ENCODE measurements at regions not wholly inside any gene's neighbourhood (a gene's known extent, or its start where the extent isn't known, plus 50 kb on each side); places are given as distances from the start of the nearest gene placed in this dataset.

GRCh38 chr11:91788764-91789163 lies 435.9 kb upstream of the FAT3 start (continued):
- TF ChIP-seq CTCF (IDR thresholded peaks at IDR 0.05), result no peak
- no peak for TF ChIP-seq E2F4 (CRISPR knock-in tag; IDR thresholded peaks at IDR 0.05; ENCODE audit: borderline replicate concordance, low read depth)
- TF ChIP-seq KAT7 (CRISPR knock-in tag; IDR thresholded peaks at IDR 0.05; ENCODE audit: borderline replicate concordance), result no peak
- no peak for TF ChIP-seq ZNF281 (CRISPR knock-in tag; IDR thresholded peaks at IDR 0.05)
- TF ChIP-seq NFYB (CRISPR knock-in tag; conservative IDR thresholded peaks at IDR 0.05; ENCODE audit: low read depth), result no peak
- no peak for TF ChIP-seq MYBL2 (CRISPR knock-in tag; IDR thresholded peaks at IDR 0.05)
- TF ChIP-seq NR3C1 (CRISPR knock-in tag; conservative IDR thresholded peaks at IDR 0.05; ENCODE audit: low read depth), result no peak
- no peak for TF ChIP-seq ZNF396 (CRISPR knock-in tag; IDR thresholded peaks at IDR 0.05; ENCODE audit: borderline replicate concordance)
- TF ChIP-seq TEAD4 (CRISPR knock-in tag; IDR thresholded peaks at IDR 0.05), result no peak
- TF ChIP-seq ZSCAN18 (CRISPR knock-in tag; IDR thresholded peaks at IDR 0.05), result no peak
- TF ChIP-seq RORB (CRISPR knock-in tag; IDR thresholded peaks at IDR 0.05), result no peak
- no peak for TF ChIP-seq CBFB (CRISPR knock-in tag; IDR thresholded peaks at IDR 0.05; ENCODE audit: low read depth)
- no peak for TF ChIP-seq ZNF138 (CRISPR knock-in tag; conservative IDR thresholded peaks at IDR 0.05)

GRCh38 chr11:91786097-91786496 lies 438.5 kb upstream of the FAT3 start:
- Mint-ChIP-seq H3K27me3 (ENCODE audit: low read depth) (no peaks in the 10 kb centered on the region), H3K9me3 (peaks cover 47% of the 10 kb centered on the region), H3K27ac (no peak overlapping the region), H3K36me3 (peaks cover 28% of the 10 kb centered on the region), H3K4me1 (peaks cover 4% of the 10 kb centered on the region; the same call in 1 of the 2 replicates), H3K4me3 (no peak overlapping the region)
- ChIA-PET CTCF (no interaction called here), POLR2A (no interaction called here)
- ATAC-seq (no peak), DNase-seq (ENCODE audit: low spot score) (no peak)
- no peak for TF ChIP-seq ATF2 (CRISPR knock-in tag; IDR thresholded peaks at IDR 0.05; ENCODE audit: borderline replicate concordance, low read depth)
- TF ChIP-seq NR1H2 (CRISPR knock-in tag; IDR thresholded peaks at IDR 0.05), result no peak
- no peak for TF ChIP-seq NFATC4 (CRISPR knock-in tag; IDR thresholded peaks at IDR 0.05)
- no peak for TF ChIP-seq MLX (CRISPR knock-in tag; IDR thresholded peaks at IDR 0.05)
- no peak for TF ChIP-seq ZNF396 (CRISPR knock-in tag; IDR thresholded peaks at IDR 0.05; ENCODE audit: borderline replicate concordance)
- TF ChIP-seq ZMAT4 (CRISPR knock-in tag; IDR thresholded peaks at IDR 0.05), result no peak
- no peak for TF ChIP-seq FOXP4 (CRISPR knock-in tag; IDR thresholded peaks at IDR 0.05)
- no peak for TF ChIP-seq ATF6 (CRISPR knock-in tag; IDR thresholded peaks at IDR 0.05)
- TF ChIP-seq FOXK1 (CRISPR knock-in tag; IDR thresholded peaks at IDR 0.05), result no peak
- no peak for TF ChIP-seq TEAD1 (CRISPR knock-in tag; IDR thresholded peaks at IDR 0.05)
- TF ChIP-seq CDX4 (CRISPR knock-in tag; IDR thresholded peaks at IDR 0.05; ENCODE audit: borderline replicate concordance), result no peak
